Upper lobe of left lung (tissue), 4 donors: ENCODE measurements at regions not wholly inside any gene's neighbourhood (a gene's known extent, or its start where the extent isn't known, plus 50 kb on each side); places are given as distances from the start of the nearest gene placed in this dataset.

Experiments used
- EP300 ChIP-seq, 4 donors: sonication (generic); formaldehyde crosslinking; IDR thresholded peaks; one replicate each; pipeline ENCODE4 v1.5.1; 2017; ENCODE audit warnings: antibody characterized with exemption in 4 of 4, control low read depth in 2 of 4
- POLR2A ChIP-seq, 4 donors: fragments of 450-650 bp; IDR thresholded peaks; one replicate each; pipeline ENCODE4 v1.5.1; 2016 to 2017; ENCODE audit warnings: antibody characterized with exemption in 4 of 4, mild to moderate bottlenecking in 2 of 4
- TF ChIP-seq, protein P1 (sequence below), 6 experiments: fragments of 450-650 bp in 4 of 6; fragments of 200-600 bp in 2 of 6; sonication (generic) in 2 of 6; IDR thresholded peaks; one replicate each; pipeline ENCODE4 v1.5.1; 2016 to 2019; ENCODE audit warnings: antibody characterized with exemption in 6 of 6

- TF ChIP-seq, protein P1, sequence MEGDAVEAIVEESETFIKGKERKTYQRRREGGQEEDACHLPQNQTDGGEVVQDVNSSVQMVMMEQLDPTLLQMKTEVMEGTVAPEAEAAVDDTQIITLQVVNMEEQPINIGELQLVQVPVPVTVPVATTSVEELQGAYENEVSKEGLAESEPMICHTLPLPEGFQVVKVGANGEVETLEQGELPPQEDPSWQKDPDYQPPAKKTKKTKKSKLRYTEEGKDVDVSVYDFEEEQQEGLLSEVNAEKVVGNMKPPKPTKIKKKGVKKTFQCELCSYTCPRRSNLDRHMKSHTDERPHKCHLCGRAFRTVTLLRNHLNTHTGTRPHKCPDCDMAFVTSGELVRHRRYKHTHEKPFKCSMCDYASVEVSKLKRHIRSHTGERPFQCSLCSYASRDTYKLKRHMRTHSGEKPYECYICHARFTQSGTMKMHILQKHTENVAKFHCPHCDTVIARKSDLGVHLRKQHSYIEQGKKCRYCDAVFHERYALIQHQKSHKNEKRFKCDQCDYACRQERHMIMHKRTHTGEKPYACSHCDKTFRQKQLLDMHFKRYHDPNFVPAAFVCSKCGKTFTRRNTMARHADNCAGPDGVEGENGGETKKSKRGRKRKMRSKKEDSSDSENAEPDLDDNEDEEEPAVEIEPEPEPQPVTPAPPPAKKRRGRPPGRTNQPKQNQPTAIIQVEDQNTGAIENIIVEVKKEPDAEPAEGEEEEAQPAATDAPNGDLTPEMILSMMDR (IDR thresholded peaks at IDR 0.05), result no peak
- no peak for TF ChIP-seq POLR2A (IDR thresholded peaks at IDR 0.05)
- TF ChIP-seq EP300 (IDR thresholded peaks at IDR 0.05), result no peak
These were observed 374.6 kb downstream of the INSC start for GRCh38 chr11:15489281-15489680.
